ENCODE measurements at regions not wholly inside any gene's neighbourhood (a gene's known extent, or its start where the extent isn't known, plus 50 kb on each side); places are given as distances from the start of the nearest gene placed in this dataset.
"Not testable (repeated sequence)": the region's sequence is repeated elsewhere in the genome, so short reads cannot be mapped to it uniquely, and the experiment has no call there.

DNA sequence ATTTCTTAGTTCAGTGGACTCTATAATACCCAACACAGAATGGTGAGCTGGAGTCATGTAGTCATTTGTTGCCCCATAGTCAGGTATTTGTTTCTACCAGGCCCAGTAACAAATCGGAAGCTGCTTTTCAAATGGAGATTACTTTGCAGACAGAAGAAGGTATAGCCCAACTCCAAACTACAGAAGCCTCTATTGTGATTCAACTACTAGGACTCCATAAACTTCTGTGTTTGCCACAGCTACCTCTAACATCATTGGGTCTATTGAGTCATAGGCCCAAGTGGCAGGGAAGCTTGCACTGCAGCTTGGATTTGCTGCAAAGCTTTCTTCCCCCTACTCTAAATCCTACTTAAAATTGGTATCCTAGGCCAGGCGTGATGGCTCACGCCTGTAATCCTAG lies 148.8 kb upstream of the STK26 start (continued):
- TF ChIP-seq CHD2 (IDR thresholded peaks at IDR 0.05; ENCODE audit: low read length, partially characterized antibody) (no peak), TAF1 (IDR thresholded peaks at IDR 0.05; ENCODE audit: borderline replicate concordance, low read depth, low read length) (no peak)

DNA sequence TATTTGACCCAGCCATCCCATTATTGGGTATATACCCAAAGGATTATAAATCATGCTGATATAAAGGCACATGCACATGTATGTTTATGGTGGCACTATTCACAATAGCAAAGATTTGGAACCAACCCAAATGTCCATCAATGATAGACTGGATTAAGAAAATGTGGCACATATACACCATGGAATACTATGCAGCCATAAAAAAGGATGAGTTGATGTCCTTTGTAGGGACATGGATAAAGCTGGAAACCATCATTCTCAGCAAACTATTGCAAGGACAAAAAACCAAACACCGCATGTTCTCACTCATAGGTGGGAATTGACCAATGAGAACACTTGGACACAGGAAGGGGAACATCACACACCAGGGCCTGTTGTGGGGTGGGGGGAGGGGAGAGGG lies 147.3 kb upstream of the STK26 start:
- H3F3A ChIP-seq (replicated peaks; ENCODE audit: insufficient read depth); POLR2A ChIA-PET; H2AFZ ChIP-seq (ENCODE audit: low read depth); H3K4me2 ChIP-seq; H3K9me2 ChIP-seq; H3K9me3 ChIP-seq; H3K79me2 ChIP-seq (ENCODE audit: insufficient read depth); H3K4me3 ChIP-seq (ENCODE audit: low read depth in 2 of 2, low read length in 1 of 2); H3K27me3 ChIP-seq (ENCODE audit: insufficient read depth); H3K9ac ChIP-seq; H3K27ac ChIP-seq (ENCODE audit: low read depth in 2 of 2, low read length in 1 of 2); H3K4me1 ChIP-seq (ENCODE audit: control insufficient read depth in 1 of 2, insufficient read depth in 2 of 2, low read depth in 1 of 2, low read length in 1 of 2); DNase-seq; H3K36me3 ChIP-seq (replicated peaks in 1 of 2; ENCODE audit: control insufficient read depth in 1 of 2, insufficient read depth in 2 of 2, low read length in 1 of 2); H4K20me1 ChIP-seq (ENCODE audit: insufficient read depth): not testable (repeated sequence)
- WGBS (ENCODE audit: low lambda C conversion rate): 50% methylated on average over 1 of the region's 1 CpG
- CTCF ChIA-PET: interaction anchor here (1.2 kb wide), 1 partner anchor 34 kb away, joined by 3 read pairs; no protein-coding TSS in a partner anchor

DNA sequence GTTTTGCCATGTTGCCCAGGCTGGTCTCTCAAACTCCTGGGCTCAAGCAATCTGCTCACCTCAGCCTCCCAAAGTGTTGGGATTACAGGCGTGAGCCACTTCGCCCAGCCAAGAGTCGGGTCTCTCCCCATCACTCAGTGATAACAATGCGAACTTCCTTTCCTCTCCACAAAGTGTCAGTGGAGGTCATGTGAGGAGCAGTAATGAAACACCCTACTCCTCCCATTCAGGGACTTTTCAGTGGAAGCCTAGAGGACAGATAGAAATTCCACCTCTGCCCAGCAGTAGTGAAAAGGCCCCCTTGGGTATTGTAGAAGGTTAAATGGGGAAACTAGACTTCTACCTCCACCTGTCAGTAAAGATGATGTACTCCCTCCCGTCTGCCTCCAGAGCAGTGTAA lies 141.9 kb upstream of the STK26 start:
- Histone ChIP-seq H3K9ac (no peak overlapping the region), H3K79me2 (ENCODE audit: insufficient read depth) (no peaks in the 10 kb centered on the region), H3K4me1 (ENCODE audit: control insufficient read depth in 1 of 2, insufficient read depth in 2 of 2, low read depth in 1 of 2, low read length in 1 of 2) (no peaks in the 10 kb centered on the region), H3K27ac (ENCODE audit: low read depth in 2 of 2, low read length in 1 of 2) (no peak overlapping the region), H2AFZ (ENCODE audit: low read depth) (no peak overlapping the region), H3F3A (replicated peaks; ENCODE audit: insufficient read depth) (no peaks in the 10 kb centered on the region), H3K4me2 (no peak overlapping the region), H4K20me1 (ENCODE audit: insufficient read depth) (no peaks in the 10 kb centered on the region), H3K27me3 (ENCODE audit: insufficient read depth) (0 out of 2 replicates have a peak, but pooled peaks cover 7% of the 10 kb centered on the region), H3K36me3 (replicated peaks in 1 of 2; ENCODE audit: control insufficient read depth in 1 of 2, insufficient read depth in 2 of 2, low read length in 1 of 2) (no peaks in the 10 kb centered on the region), H3K4me3 (ENCODE audit: low read depth in 2 of 2, low read length in 1 of 2) (no peak overlapping the region), H3K9me2 (no peaks in the 10 kb centered on the region), H3K9me3 (no peaks in the 10 kb centered on the region)
- 36% methylated on average over 5 of the region's 5 CpGs for WGBS (ENCODE audit: low lambda C conversion rate)
- CTCF ChIA-PET: no interaction called here
- POLR2A ChIA-PET: no interaction called here
- no peak for DNase-seq
- no peak for TF ChIP-seq EP300 (IDR thresholded peaks at IDR 0.05; ENCODE audit: borderline replicate concordance in 1 of 2, low read depth in 1 of 2, low read length in 1 of 2)

DNA sequence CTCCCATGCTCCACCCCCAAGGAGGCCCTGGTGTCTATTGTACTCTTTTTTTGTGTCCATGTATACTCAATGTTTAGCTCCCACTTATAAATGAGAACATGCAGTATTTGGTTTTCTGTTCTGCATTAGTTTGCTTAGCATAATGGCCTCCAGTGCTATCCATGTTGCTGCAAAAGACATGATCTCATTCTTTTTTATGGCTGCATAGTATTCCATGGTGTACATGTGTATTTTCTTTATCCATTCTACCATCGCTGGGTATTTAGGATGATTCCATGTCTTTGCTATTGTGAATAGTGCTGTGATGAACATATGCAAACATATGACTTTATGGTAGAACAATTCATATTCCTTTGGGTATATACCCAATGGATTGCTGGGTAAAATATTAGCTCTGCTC lies 138.1 kb upstream of the STK26 start:
- CTCF ChIA-PET, POLR2A ChIA-PET: not testable (repeated sequence)

DNA sequence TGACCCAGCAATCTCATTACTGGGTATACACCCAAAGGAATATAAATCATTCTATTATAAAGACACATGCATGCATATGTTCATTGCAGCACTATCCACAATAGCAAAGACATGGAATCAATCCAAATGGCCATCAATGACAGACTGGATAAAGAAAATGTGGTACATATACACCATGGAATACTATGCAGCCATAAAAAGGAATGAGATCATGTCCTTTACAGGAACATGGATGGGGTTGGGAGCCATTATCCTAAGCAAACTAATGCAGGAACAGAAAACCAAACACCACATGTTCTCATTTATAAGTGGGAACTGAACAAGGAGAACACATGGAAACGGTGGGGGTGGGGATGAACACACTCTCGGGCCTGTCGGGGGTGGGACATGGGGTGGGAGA lies 129.2 kb upstream of the STK26 start:
- H3F3A ChIP-seq (replicated peaks; ENCODE audit: insufficient read depth); H3K27me3 ChIP-seq (ENCODE audit: insufficient read depth); H3K79me2 ChIP-seq (ENCODE audit: insufficient read depth); H3K4me2 ChIP-seq; H3K4me3 ChIP-seq (ENCODE audit: low read depth in 2 of 2, low read length in 1 of 2); H4K20me1 ChIP-seq (ENCODE audit: insufficient read depth); H3K27ac ChIP-seq (ENCODE audit: low read depth in 2 of 2, low read length in 1 of 2); H3K4me1 ChIP-seq (ENCODE audit: control insufficient read depth in 1 of 2, insufficient read depth in 2 of 2, low read depth in 1 of 2, low read length in 1 of 2); H3K36me3 ChIP-seq (replicated peaks in 1 of 2; ENCODE audit: control insufficient read depth in 1 of 2, insufficient read depth in 2 of 2, low read length in 1 of 2); DNase-seq; CTCF ChIA-PET; H3K9ac ChIP-seq; H3K9me3 ChIP-seq; H2AFZ ChIP-seq (ENCODE audit: low read depth); POLR2A ChIA-PET; H3K9me2 ChIP-seq: not testable (repeated sequence)
- 25% methylated on average over 3 of the region's 3 CpGs for WGBS (ENCODE audit: low lambda C conversion rate)

More for the DNA sequence above, 138.1 kb upstream of the STK26 start:
- WGBS (ENCODE audit: low lambda C conversion rate): 0% methylated on average over 1 of the region's 1 CpG
- H2AFZ ChIP-seq (ENCODE audit: low read depth); H4K20me1 ChIP-seq (ENCODE audit: insufficient read depth); H3K79me2 ChIP-seq (ENCODE audit: insufficient read depth); H3K4me3 ChIP-seq (ENCODE audit: low read depth in 2 of 2, low read length in 1 of 2); H3F3A ChIP-seq (replicated peaks; ENCODE audit: insufficient read depth); H3K4me1 ChIP-seq (ENCODE audit: control insufficient read depth in 1 of 2, insufficient read depth in 2 of 2, low read depth in 1 of 2, low read length in 1 of 2); H3K27ac ChIP-seq (ENCODE audit: low read depth in 2 of 2, low read length in 1 of 2); H3K4me2 ChIP-seq; DNase-seq; H3K9me2 ChIP-seq; H3K36me3 ChIP-seq (replicated peaks in 1 of 2; ENCODE audit: control insufficient read depth in 1 of 2, insufficient read depth in 2 of 2, low read length in 1 of 2); H3K27me3 ChIP-seq (ENCODE audit: insufficient read depth); H3K9me3 ChIP-seq; H3K9ac ChIP-seq: not testable (repeated sequence)

Data from SK-N-SH (cell line).